Posterior cingulate gyrus (tissue), 11 donors: ENCODE measurements at regions not wholly inside any gene's neighbourhood (a gene's known extent, or its start where the extent isn't known, plus 50 kb on each side); places are given as distances from the start of the nearest gene placed in this dataset.
"Not testable (repeated sequence)": the region's sequence is repeated elsewhere in the genome, so short reads cannot be mapped to it uniquely, and the experiment has no call there.

Source experiments
- DNase-seq, 10 donors: peaks; one replicate each; pipeline versions ENCODE4 v3.0.0 to v3.0.0-alpha.2; 2020 to 2021; ENCODE audit warnings: mixed read lengths in 3 of 10
- intact Hi-C: fragments of 100-400 bp; cut with DNase I; formaldehyde crosslinking; loops from one replicate; pipeline ENCODE4 v1.15.1; 2023

GRCh38 chr3:86797946-86798345 lies 193.0 kb downstream of the VGLL3 start:
- intact Hi-C loops = no loop called here
- DNase-seq = no peak

GRCh38 chr3:86794361-86795065 lies 196.4 kb downstream of the VGLL3 start:
- no peak for DNase-seq
- intact Hi-C loops = no loop called here

GRCh38 chr3:86793786-86794185 lies 197.2 kb downstream of the VGLL3 start:
- no peak for DNase-seq
- intact Hi-C loops = no loop called here

- intact Hi-C loops = no loop called here
- no peak for DNase-seq
These were observed 198.6 kb downstream of the VGLL3 start for GRCh38 chr3:86792316-86792715.

- no peak for DNase-seq
- intact Hi-C loops = no loop called here
These were observed 199.9 kb downstream of the VGLL3 start for GRCh38 chr3:86790884-86791549.

- DNase-seq = no peak
- intact Hi-C loops = loop anchor here (10.0 kb wide), 1 partner anchor 206 kb away; the partner anchor contains the start of gene VGLL3
These were observed 202.6 kb downstream of the VGLL3 start for GRCh38 chr3:86788371-86788770.

- intact Hi-C loops = loop anchor here (10.0 kb wide), 1 partner anchor 208 kb away; the partner anchor contains the start of gene VGLL3
- no peak for DNase-seq
These were observed 203.9 kb downstream of the VGLL3 start for GRCh38 chr3:86787091-86787490.

GRCh38 chr3:86785386-86785785 lies 205.6 kb downstream of the VGLL3 start:
- intact Hi-C loops = loop anchor here (2.0 to 10.0 kb wide), 2 partner anchors 209 to 297 kb away; partner anchors contain the start of gene VGLL3
- DNase-seq = no peak

- intact Hi-C loops = loop anchor here (10.0 kb wide), 1 partner anchor 212 kb away; the partner anchor contains the start of gene VGLL3
- no peak for DNase-seq
These were observed 208.1 kb downstream of the VGLL3 start for GRCh38 chr3:86782866-86783265.

GRCh38 chr3:86782286-86782685 lies 208.7 kb downstream of the VGLL3 start:
- DNase-seq = no peak
- intact Hi-C loops = loop anchor here (10.0 kb wide), 1 partner anchor 213 kb away; the partner anchor contains the start of gene VGLL3

- no peak for DNase-seq
- intact Hi-C loops = loop anchor here (2.0 to 5.0 kb wide), 2 partner anchors 308 to 395 kb away; no protein-coding TSS in a partner anchor
These were observed 216.8 kb downstream of the VGLL3 start for GRCh38 chr3:86774082-86774691.

- intact Hi-C loops = loop anchor here (5.0 kb wide), 1 partner anchor 310 kb away; no protein-coding TSS in a partner anchor
These were observed 218.2 kb downstream of the VGLL3 start for GRCh38 chr3:86772699-86773098.

GRCh38 chr3:86771741-86772512 lies 219.0 kb downstream of the VGLL3 start:
- intact Hi-C loops = loop anchor here (5.0 kb wide), 1 partner anchor 310 kb away; no protein-coding TSS in a partner anchor
- DNase-seq = peak in 2 of 10 donors; percentile 50 to 62

More at GRCh38 chr3:86772699-86773098, 218.2 kb downstream of the VGLL3 start:
- DNase-seq = peak in 1 of 10 donors; percentile 53

GRCh38 chr3:86766331-86766730 lies 224.6 kb downstream of the VGLL3 start:
- no peak for DNase-seq
- intact Hi-C loops = no loop called here

- peak in 3 of 10 donors; percentile 54 to 80 (median 73) for DNase-seq
- intact Hi-C loops = not testable (repeated sequence)
These were observed 233.4 kb downstream of the VGLL3 start for GRCh38 chr3:86757322-86758179.

GRCh38 chr3:86748015-86748414 lies 242.9 kb downstream of the VGLL3 start:
- intact Hi-C loops = no loop called here

GRCh38 chr3:86744051-86744450 lies 246.9 kb downstream of the VGLL3 start:
- intact Hi-C loops = no loop called here
- no peak for DNase-seq

More at GRCh38 chr3:86748015-86748414, 242.9 kb downstream of the VGLL3 start:
- no peak for DNase-seq

- intact Hi-C loops = no loop called here
- no peak for DNase-seq
These were observed 247.7 kb downstream of the VGLL3 start for GRCh38 chr3:86743233-86743632.

GRCh38 chr3:86740751-86741150 lies 250.2 kb downstream of the VGLL3 start:
- intact Hi-C loops = no loop called here
- no peak for DNase-seq
